ENCODE measurements at regions not wholly inside any gene's neighbourhood (a gene's known extent, or its start where the extent isn't known, plus 50 kb on each side); places are given as distances from the start of the nearest gene placed in this dataset.

GRCh38 chr4:96379524-96379923 lies 539.6 kb downstream of the PDHA2 start:
- Histone ChIP-seq H3K27me3 (ENCODE audit: insufficient read depth, low read length) (no peaks in the 10 kb centered on the region), H3K9me3 (ENCODE audit: control insufficient read depth in 1 of 2, insufficient read depth in 1 of 2, low read depth in 1 of 2, low read length in 2 of 2) (no peaks in the 10 kb centered on the region), H3K4me2 (ENCODE audit: low read length) (no peak overlapping the region), H3K4me3 (replicated peaks in 1 of 2; ENCODE audit: low read depth in 1 of 2, low read length in 2 of 2) (no peak overlapping the region), H3K36me3 (ENCODE audit: control insufficient read depth in 1 of 2, insufficient read depth in 2 of 2, low read length in 2 of 2) (no peaks in the 10 kb centered on the region), H3K4me1 (ENCODE audit: control insufficient read depth in 1 of 2, insufficient read depth in 2 of 2, low read length in 2 of 2) (no peaks in the 10 kb centered on the region), H2AFZ (ENCODE audit: low read depth, low read length, poor library complexity, severe bottlenecking) (no peak overlapping the region), H3K9ac (ENCODE audit: low read length) (no peak overlapping the region), H4K20me1 (ENCODE audit: insufficient read depth) (no peaks in the 10 kb centered on the region), H3K79me2 (ENCODE audit: insufficient read depth, low read length) (no peaks in the 10 kb centered on the region), H3K9me2 (ENCODE audit: insufficient read depth) (no peaks in the 10 kb centered on the region), H3K27ac (ENCODE audit: low read depth, low read length) (no peak overlapping the region)
- ChIA-PET RAD21 (ENCODE audit: low non-redundant PET in 1 of 2, low total read pairs in 2 of 2, uncharacterized antibody in 2 of 2, unreplicated experiment in 2 of 2) (no interaction called here), CTCF (no interaction called here), POLR2A (no interaction called here)
- BruUV-seq (replicated peaks), result no TSS peak
- ATAC-seq (no peak), DNase-seq (ENCODE audit: low read depth, low spot score) (no peak)
- intact Hi-C loops (cut with micrococcal nuclease), result loop anchor here (10.0 kb wide), 1 partner anchor 1605 kb away; no protein-coding TSS in a partner anchor
- TF ChIP-seq CEBPB (IDR thresholded peaks at IDR 0.05; ENCODE audit: low read depth) (no peak), SIN3A (IDR thresholded peaks at IDR 0.05; ENCODE audit: low read depth) (no peak), ZBTB33 (IDR thresholded peaks at IDR 0.05; ENCODE audit: extremely low read depth, insufficient replicate concordance, low read length) (no peak), POLR2AphosphoS5 (IDR thresholded peaks at IDR 0.05; ENCODE audit: low read depth, low read length) (no peak), CBX3 (IDR thresholded peaks at IDR 0.05; ENCODE audit: low read depth) (no peak), SRF (IDR thresholded peaks at IDR 0.05; ENCODE audit: low read depth) (no peak), ZFX (IDR thresholded peaks at IDR 0.05) (no peak), CTCF (IDR thresholded peaks at IDR 0.05 in 2 of 3, conservative IDR thresholded peaks at IDR 0.05 in 1 of 3; ENCODE audit: borderline replicate concordance in 1 of 3, insufficient read depth in 1 of 3, low read depth in 2 of 3, low read length in 2 of 3) (no peak), RAD21 (IDR thresholded peaks at IDR 0.05; ENCODE audit: low read depth) (no peak), MAX (IDR thresholded peaks at IDR 0.05) (no peak)
